ENCODE measurements at regions not wholly inside any gene's neighbourhood (a gene's known extent, or its start where the extent isn't known, plus 50 kb on each side); places are given as distances from the start of the nearest gene placed in this dataset.

DNA sequence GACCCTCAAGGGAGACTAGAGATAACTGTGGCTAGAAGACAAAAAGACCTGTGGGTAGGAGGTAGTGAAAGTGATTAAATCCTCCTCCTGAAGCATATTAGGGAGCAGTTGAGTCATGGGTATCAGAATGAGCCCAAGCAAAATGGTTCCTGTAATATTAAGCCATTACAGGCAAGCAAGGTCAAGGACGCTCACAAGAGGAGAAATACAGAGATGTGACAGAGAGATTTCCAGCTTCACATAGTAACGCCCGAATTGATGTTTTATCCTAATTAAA is 77.7 kb downstream of the FAM76B start:
- no peaks in the 10 kb centered on the region for H3K36me3 ChIP-seq (ENCODE audit: control insufficient read depth, insufficient read depth, low read length)
- no peaks in the 10 kb centered on the region for H3K27me3 ChIP-seq (replicated peaks; ENCODE audit: control insufficient read depth, insufficient read depth, low read length)
- peak; percentile 48 for DNase-seq (ENCODE audit: extremely low read depth, insufficient read length)
- no peak overlapping the region for H3K4me3 ChIP-seq (replicated peaks; ENCODE audit: low read depth, low read length)
- TF ChIP-seq CTCF (IDR thresholded peaks at IDR 0.05; ENCODE audit: insufficient read depth, low read length, poor library complexity, severe bottlenecking) = no peak

DNA sequence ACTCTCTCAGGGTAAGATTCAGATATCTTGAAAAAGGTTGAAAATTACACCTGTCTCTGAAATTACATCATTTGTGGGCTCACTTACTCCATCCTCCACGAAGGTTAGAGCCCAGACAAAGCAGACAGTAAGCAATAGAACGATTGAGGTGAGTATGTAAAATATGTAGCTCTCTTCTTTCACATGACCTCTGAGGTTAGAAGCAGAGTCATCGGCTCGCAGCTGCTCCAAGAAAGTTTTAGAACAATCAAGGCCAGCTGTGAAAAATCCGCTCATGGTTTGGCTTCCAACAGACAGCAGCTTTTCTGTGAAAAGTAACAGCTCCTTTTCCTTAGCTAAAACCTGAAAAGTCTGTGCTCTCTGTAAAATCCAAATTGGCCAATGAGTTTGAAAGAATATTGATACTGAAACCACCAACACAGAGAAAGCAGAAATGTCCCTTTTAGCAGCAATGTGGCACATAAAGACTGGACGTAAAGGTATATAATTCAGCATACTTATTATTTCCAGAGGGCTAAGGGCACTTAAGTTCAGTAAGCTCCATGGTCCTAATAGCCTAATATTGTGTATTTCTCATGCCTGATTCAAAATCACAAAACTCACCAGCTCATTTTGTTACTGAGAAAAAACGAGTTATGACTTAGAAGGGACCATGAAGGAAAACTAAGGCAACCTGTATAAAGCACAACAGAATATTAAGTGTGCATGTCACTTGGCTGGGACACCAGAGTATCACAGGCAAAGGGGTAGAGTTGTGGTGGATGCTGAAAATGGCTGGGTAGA is 78.2 kb downstream of the FAM76B start:
- no peaks in the 10 kb centered on the region for H3K27me3 ChIP-seq (replicated peaks; ENCODE audit: control insufficient read depth, insufficient read depth, low read length)
- TF ChIP-seq CTCF (IDR thresholded peaks at IDR 0.05; ENCODE audit: insufficient read depth, low read length, poor library complexity, severe bottlenecking) = no peak
- peak overlapping the region; percentile 34 for H3K4me3 ChIP-seq (replicated peaks; ENCODE audit: low read depth, low read length)
- no peaks in the 10 kb centered on the region for H3K36me3 ChIP-seq (ENCODE audit: control insufficient read depth, insufficient read depth, low read length)
- peak; percentile 37 for DNase-seq (ENCODE audit: extremely low read depth, insufficient read length)

- Histone ChIP-seq H3K36me3 (ENCODE audit: control insufficient read depth, insufficient read depth, low read length) (no peaks in the 10 kb centered on the region), H3K4me3 (replicated peaks; ENCODE audit: low read depth, low read length) (no peak overlapping the region), H3K27me3 (replicated peaks; ENCODE audit: control insufficient read depth, insufficient read depth, low read length) (no peaks in the 10 kb centered on the region)
- no peak for TF ChIP-seq CTCF (IDR thresholded peaks at IDR 0.05; ENCODE audit: insufficient read depth, low read length, poor library complexity, severe bottlenecking)
- DNase-seq (ENCODE audit: extremely low read depth, insufficient read length) = no peak
These were observed 80.9 kb downstream of the FAM76B start for GRCh38 chr11:95708681-95709080.

DNA sequence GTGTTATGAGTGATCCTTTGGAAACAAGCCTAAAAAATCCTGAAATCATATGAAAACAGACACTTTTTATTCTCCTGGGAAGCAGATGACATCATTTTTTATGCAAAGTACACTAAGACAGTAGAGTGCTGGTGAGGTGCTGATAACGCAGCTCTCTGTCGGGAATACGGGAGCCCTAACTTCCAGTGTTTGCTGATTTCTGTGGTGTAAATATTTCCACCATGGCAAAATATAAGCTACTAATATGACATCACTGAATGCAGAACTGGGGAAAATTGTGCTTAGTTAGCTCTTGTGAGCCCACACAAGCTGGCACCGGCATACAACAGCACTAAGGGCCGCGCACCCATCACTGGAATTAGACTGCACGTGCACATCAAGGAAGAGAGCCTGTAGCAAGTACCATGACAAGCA is 82.6 kb downstream of the FAM76B start:
- DNase-seq (ENCODE audit: extremely low read depth, insufficient read length) = no peak
- no peaks in the 10 kb centered on the region for H3K27me3 ChIP-seq (replicated peaks; ENCODE audit: control insufficient read depth, insufficient read depth, low read length)
- H3K36me3 ChIP-seq (ENCODE audit: control insufficient read depth, insufficient read depth, low read length) = no peaks in the 10 kb centered on the region
- TF ChIP-seq CTCF (IDR thresholded peaks at IDR 0.05; ENCODE audit: insufficient read depth, low read length, poor library complexity, severe bottlenecking) = no peak
- H3K4me3 ChIP-seq (replicated peaks; ENCODE audit: low read depth, low read length) = no peak overlapping the region

- Histone ChIP-seq H3K27me3 (replicated peaks; ENCODE audit: control insufficient read depth, insufficient read depth, low read length) (no peaks in the 10 kb centered on the region), H3K4me3 (replicated peaks; ENCODE audit: low read depth, low read length) (no peak overlapping the region), H3K36me3 (ENCODE audit: control insufficient read depth, insufficient read depth, low read length) (no peaks in the 10 kb centered on the region)
- peak; percentile 39 for DNase-seq (ENCODE audit: extremely low read depth, insufficient read length)
- peak; percentile 95 for TF ChIP-seq CTCF (IDR thresholded peaks at IDR 0.05; ENCODE audit: insufficient read depth, low read length, poor library complexity, severe bottlenecking)
These were observed 84.0 kb downstream of the FAM76B start for GRCh38 chr11:95705485-95706124.

Measured in GM06990 (cell line).